Esophagus squamous epithelium (tissue), 5 donors: ENCODE measurements at regions not wholly inside any gene's neighbourhood (a gene's known extent, or its start where the extent isn't known, plus 50 kb on each side); places are given as distances from the start of the nearest gene placed in this dataset.

ENCODE experiments used
- DNase-seq: peaks from one replicate; lab custom pipeline; 2025; lab: John Stamatoyannopoulos, UW
- H3K27ac ChIP-seq, 4 donors: fragments of 200-600 bp; sonication (generic); one replicate each; pipeline ENCODE4 v1.5.1; 2016 to 2019; ENCODE audit warnings: mild to moderate bottlenecking in 1 of 4
- H3K27me3 ChIP-seq, 4 donors: fragments of 200-600 bp; sonication (generic); 1 replicate in 3 of 4; 2 replicates in 1 of 4; pipeline versions ENCODE4 v1.5.1 to v1.6.0; 2017 to 2021; ENCODE audit warnings: antibody characterized with exemption in 1 of 4
- H3K36me3 ChIP-seq, 3 donors: fragments of 200-600 bp; sonication (generic); one replicate each; pipeline ENCODE4 v1.5.1; 2016 to 2019
- H3K4me1 ChIP-seq, 3 donors: fragments of 200-600 bp; sonication (generic); one replicate each; pipeline ENCODE4 v1.5.1; 2017 to 2019
- H3K4me3 ChIP-seq, 4 donors: fragments of 200-600 bp; sonication (generic); 1 replicate in 3 of 4; 2 replicates in 1 of 4; pipeline ENCODE4 v1.5.1; 2016 to 2019; ENCODE audit warnings: mild to moderate bottlenecking in 2 of 4, moderate library complexity in 1 of 4
- H3K9me3 ChIP-seq, 3 donors: fragments of 200-600 bp; sonication (generic); one replicate each; pipeline ENCODE4 v1.5.1; 2016 to 2019
- POLR2A ChIP-seq, 4 donors: fragments of 450-650 bp; IDR thresholded peaks; one replicate each; pipeline ENCODE4 v1.6.1; 2017; ENCODE audit warnings: antibody characterized with exemption in 4 of 4, mild to moderate bottlenecking in 4 of 4, moderate library complexity in 3 of 4
- WGBS, 2 donors: methylation state at CpG; one replicate each; pipeline ENCODE4 v1.1.5; 2018; 5-methylcytosine and 5-hydroxymethylcytosine counted together
- intact Hi-C: fragments of 100-400 bp; cut with DNase I; formaldehyde crosslinking; loops from one replicate; pipeline ENCODE4 v1.15.0; 2022
- TF ChIP-seq, protein P1 (sequence below), 6 experiments: fragments of 450-650 bp in 4 of 6; fragments of 200-600 bp in 2 of 6; sonication (generic) in 2 of 6; IDR thresholded peaks; one replicate each; pipeline ENCODE4 v1.5.1; 2016 to 2019; ENCODE audit warnings: antibody characterized with exemption in 6 of 6, mild to moderate bottlenecking in 4 of 6, moderate library complexity in 4 of 6
- donor health status: DM: yes; HTN: yes; CAD: no.

DNA sequence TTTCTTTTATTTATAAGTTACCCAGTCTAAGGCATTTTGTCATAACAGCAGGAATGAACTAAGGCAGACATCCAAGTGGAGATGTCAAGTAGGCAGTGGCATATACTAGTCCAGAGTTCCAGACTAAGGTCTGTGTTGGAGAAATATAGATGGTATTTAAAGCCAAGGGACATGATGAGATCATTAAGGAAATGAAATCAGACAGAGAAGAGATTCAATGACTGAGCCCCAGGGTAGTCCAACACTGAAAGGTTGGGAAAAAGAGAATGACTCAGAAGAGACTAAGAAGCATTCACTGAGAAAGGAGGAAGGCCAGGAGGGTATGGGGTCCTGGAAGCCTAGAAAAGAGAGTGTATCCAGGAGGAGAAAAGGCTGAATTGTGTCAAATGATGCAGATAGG lies 442.2 kb upstream of the CCDC196 start:
- Histone ChIP-seq H3K4me3 (no peak overlapping the region), H3K27me3 (no peaks in the 10 kb centered on the region), H3K9me3 (no peaks in the 10 kb centered on the region), H3K27ac (no peak overlapping the region), H3K36me3 (no peaks in the 10 kb centered on the region), H3K4me1 (no peaks in the 10 kb centered on the region)
- intact Hi-C loops = no loop called here
- DNase-seq = no peak
- TF ChIP-seq, protein P1, sequence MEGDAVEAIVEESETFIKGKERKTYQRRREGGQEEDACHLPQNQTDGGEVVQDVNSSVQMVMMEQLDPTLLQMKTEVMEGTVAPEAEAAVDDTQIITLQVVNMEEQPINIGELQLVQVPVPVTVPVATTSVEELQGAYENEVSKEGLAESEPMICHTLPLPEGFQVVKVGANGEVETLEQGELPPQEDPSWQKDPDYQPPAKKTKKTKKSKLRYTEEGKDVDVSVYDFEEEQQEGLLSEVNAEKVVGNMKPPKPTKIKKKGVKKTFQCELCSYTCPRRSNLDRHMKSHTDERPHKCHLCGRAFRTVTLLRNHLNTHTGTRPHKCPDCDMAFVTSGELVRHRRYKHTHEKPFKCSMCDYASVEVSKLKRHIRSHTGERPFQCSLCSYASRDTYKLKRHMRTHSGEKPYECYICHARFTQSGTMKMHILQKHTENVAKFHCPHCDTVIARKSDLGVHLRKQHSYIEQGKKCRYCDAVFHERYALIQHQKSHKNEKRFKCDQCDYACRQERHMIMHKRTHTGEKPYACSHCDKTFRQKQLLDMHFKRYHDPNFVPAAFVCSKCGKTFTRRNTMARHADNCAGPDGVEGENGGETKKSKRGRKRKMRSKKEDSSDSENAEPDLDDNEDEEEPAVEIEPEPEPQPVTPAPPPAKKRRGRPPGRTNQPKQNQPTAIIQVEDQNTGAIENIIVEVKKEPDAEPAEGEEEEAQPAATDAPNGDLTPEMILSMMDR (IDR thresholded peaks at IDR 0.05) = no peak
- no peak for TF ChIP-seq POLR2A (IDR thresholded peaks at IDR 0.05)

DNA sequence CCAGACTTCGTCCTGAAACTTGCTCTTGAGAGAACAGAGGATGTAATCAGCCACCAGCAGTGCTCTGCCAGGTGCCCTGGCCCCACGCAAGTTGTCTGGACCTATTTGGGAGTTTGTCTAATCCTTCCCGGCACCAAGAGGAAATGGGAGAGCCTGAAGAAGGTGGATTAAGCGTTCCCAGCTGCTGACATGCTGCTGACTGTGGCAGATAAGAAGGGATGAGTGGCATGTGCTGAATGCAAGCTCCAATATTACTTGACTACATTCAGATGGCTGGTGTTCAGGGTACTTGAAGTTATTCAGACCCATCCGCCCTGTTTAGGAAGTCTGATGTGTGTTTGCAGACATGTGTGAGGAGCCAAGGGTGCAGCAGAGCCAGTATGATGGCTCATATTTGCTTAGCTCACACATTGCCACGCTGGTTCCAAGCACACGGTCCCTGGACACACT lies 440.6 kb upstream of the CCDC196 start:
- no peaks in the 10 kb centered on the region for H3K27me3 ChIP-seq
- H3K9me3 ChIP-seq = no peaks in the 10 kb centered on the region
- WGBS, 2 donors = 47 to 54% methylated on average over 6 to 7 of the region's 7 CpGs
- intact Hi-C loops = no loop called here
- no peak for DNase-seq
- H3K4me3 ChIP-seq = no peak overlapping the region
- H3K27ac ChIP-seq = no peak overlapping the region
- no peak for TF ChIP-seq POLR2A (IDR thresholded peaks at IDR 0.05)
- TF ChIP-seq, protein P1 (IDR thresholded peaks at IDR 0.05) = no peak
- H3K36me3 ChIP-seq = no peaks in the 10 kb centered on the region
- H3K4me1 ChIP-seq = no peaks in the 10 kb centered on the region

DNA sequence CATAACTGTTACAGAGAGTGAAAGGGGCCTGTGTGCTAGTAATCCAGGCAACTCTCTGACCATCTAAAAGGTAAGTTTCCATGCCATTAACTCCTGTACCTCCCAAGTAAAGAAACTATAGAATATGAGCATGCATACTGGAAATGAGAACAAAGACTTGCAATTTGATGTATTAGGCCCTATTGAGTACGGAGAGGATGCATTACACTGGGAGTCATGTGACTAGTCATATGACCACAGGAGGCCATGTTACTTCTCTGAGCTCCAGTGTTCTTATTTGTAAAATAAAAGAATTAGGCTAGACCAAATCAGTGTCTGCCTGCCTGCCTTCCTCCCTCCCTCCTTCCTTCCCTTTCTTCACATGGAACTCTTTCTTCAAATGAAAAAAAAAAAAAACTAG lies 440.1 kb upstream of the CCDC196 start:
- no peaks in the 10 kb centered on the region for H3K36me3 ChIP-seq
- H3K27ac ChIP-seq = no peak overlapping the region
- H3K9me3 ChIP-seq = no peaks in the 10 kb centered on the region
- no peaks in the 10 kb centered on the region for H3K27me3 ChIP-seq
- H3K4me1 ChIP-seq = no peaks in the 10 kb centered on the region
- intact Hi-C loops = no loop called here
- no peak for DNase-seq
- H3K4me3 ChIP-seq = no peak overlapping the region
- WGBS, 2 donors = 11 to 75% methylated on average over 1 of the region's 1 CpG
- TF ChIP-seq, protein P1 (IDR thresholded peaks at IDR 0.05) = no peak
- TF ChIP-seq POLR2A (IDR thresholded peaks at IDR 0.05) = no peak

DNA sequence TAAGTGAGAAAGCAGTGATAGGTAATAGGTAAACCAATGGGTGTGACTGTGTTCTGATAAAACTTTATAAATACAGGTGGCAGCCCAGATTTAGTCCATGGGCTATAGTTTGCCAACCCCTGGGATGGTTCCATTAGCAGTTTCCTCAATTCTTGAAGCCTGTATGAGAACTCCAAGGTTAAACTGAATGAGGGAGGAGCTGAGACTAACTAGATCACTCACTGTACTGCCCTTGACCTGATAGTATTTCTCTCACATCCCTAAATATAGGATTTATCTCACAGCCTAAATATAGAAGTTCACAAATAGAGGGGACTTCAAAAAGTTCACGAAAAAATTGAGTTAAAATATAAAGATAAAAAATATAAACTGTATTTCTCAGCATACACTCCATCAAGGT lies 439.6 kb upstream of the CCDC196 start:
- Histone ChIP-seq H3K4me3 (no peak overlapping the region), H3K4me1 (no peaks in the 10 kb centered on the region), H3K27me3 (no peaks in the 10 kb centered on the region), H3K27ac (no peak overlapping the region), H3K36me3 (no peaks in the 10 kb centered on the region), H3K9me3 (no peaks in the 10 kb centered on the region)
- intact Hi-C loops = no loop called here
- TF ChIP-seq, protein P1 (IDR thresholded peaks at IDR 0.05) = no peak
- TF ChIP-seq POLR2A (IDR thresholded peaks at IDR 0.05) = no peak
- 57 to 60% methylated on average over 1 of the region's 1 CpG for WGBS, 2 donors
- DNase-seq = no peak

DNA sequence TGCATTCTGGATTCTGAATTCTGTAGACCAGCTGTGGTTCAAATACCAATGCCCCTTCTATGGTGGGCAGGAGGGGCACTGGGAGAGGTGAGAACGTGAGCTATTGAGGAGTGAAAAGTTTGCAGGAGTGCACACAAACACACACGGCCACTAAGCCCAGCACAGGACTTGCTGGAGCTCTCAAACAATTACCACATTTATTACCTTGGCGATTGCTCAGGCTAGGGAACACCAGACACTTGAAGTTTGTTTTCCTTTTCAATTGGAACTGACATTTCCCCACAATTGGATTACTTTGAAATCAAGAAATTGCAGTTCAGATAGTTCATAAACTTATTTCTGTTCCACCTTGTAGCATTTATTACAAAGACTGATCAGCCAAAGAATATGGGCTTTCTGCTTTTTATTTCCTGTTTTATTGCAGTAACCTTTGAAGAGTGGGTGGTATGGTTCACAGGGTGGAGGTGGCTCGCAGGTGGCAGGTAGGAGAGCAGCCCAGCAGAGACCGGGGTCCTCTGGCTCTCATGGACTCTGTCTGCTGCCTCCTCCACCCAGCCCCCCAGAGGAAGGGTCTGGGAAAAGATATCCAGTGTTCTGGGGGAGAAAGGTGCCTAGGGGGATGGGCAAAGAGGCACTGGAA lies 429.8 kb upstream of the CCDC196 start:
- TF ChIP-seq, protein P1 (IDR thresholded peaks at IDR 0.05) = no peak
- TF ChIP-seq POLR2A (IDR thresholded peaks at IDR 0.05) = no peak
- Histone ChIP-seq H3K27ac (no peak overlapping the region), H3K27me3 (no peaks in the 10 kb centered on the region), H3K9me3 (peaks cover 0 to 3% (median 0%) of the 10 kb centered on the region in 3 donors), H3K4me3 (no peak overlapping the region), H3K4me1 (no peaks in the 10 kb centered on the region), H3K36me3 (no peaks in the 10 kb centered on the region)
- no peak for DNase-seq
- WGBS, 2 donors = 64 to 65% methylated on average over 5 of the region's 5 CpGs
- intact Hi-C loops = no loop called here
